ENCODE measurements at regions not wholly inside any gene's neighbourhood (a gene's known extent, or its start where the extent isn't known, plus 50 kb on each side); places are given as distances from the start of the nearest gene placed in this dataset.
"Not testable (repeated sequence)": the region's sequence is repeated elsewhere in the genome, so short reads cannot be mapped to it uniquely, and the experiment has no call there.

GRCh38 chr4:4946416-4946815 is 72.8 kb downstream of the CYTL1 start:
- H3K9me3 Mint-ChIP-seq, result no peaks in the 10 kb centered on the region
- no peaks in the 10 kb centered on the region for H3K27me3 Mint-ChIP-seq (ENCODE audit: low read depth)
- ATAC-seq (no peak), DNase-seq (no peak)
- no peak overlapping the region for H3K4me3 Mint-ChIP-seq
- no peaks in the 10 kb centered on the region for H3K36me3 Mint-ChIP-seq (ENCODE audit: insufficient read depth)
- peaks cover 22% of the 10 kb centered on the region for H3K4me1 Mint-ChIP-seq (ENCODE audit: low read depth)

GRCh38 chr4:4947721-4948120 is 71.5 kb downstream of the CYTL1 start:
- DNase-seq (no peak), ATAC-seq (no peak)
- Mint-ChIP-seq H3K4me1 (ENCODE audit: low read depth) (peaks cover 18% of the 10 kb centered on the region), H3K27me3 (ENCODE audit: low read depth) (no peaks in the 10 kb centered on the region), H3K9me3 (no peaks in the 10 kb centered on the region), H3K36me3 (ENCODE audit: insufficient read depth) (no peaks in the 10 kb centered on the region), H3K4me3 (no peak overlapping the region)

- H3K4me1 Mint-ChIP-seq (ENCODE audit: low read depth), result peaks cover 14% of the 10 kb centered on the region
- no peaks in the 10 kb centered on the region for H3K9me3 Mint-ChIP-seq
- H3K4me3 Mint-ChIP-seq, result no peak overlapping the region
- H3K36me3 Mint-ChIP-seq (ENCODE audit: insufficient read depth), result no peaks in the 10 kb centered on the region
- DNase-seq (no peak), ATAC-seq (no peak)
- H3K27me3 Mint-ChIP-seq (ENCODE audit: low read depth), result no peaks in the 10 kb centered on the region
Observed at GRCh38 chr4:4948370-4948769, 70.9 kb downstream of the CYTL1 start.

- no peaks in the 10 kb centered on the region for H3K27me3 Mint-ChIP-seq (ENCODE audit: low read depth)
- ATAC-seq, result no peak
- no peaks in the 10 kb centered on the region for H3K9me3 Mint-ChIP-seq
- no peaks in the 10 kb centered on the region for H3K36me3 Mint-ChIP-seq (ENCODE audit: insufficient read depth)
- DNase-seq, result no peak
- H3K4me3 Mint-ChIP-seq, result no peak overlapping the region
- no peaks in the 10 kb centered on the region for H3K4me1 Mint-ChIP-seq (ENCODE audit: low read depth)
Observed at GRCh38 chr4:4950561-4951290, 68.5 kb downstream of the CYTL1 start.

GRCh38 chr4:4952273-4952672 is 67.0 kb downstream of the CYTL1 start:
- no peaks in the 10 kb centered on the region for H3K27me3 Mint-ChIP-seq (ENCODE audit: low read depth)
- H3K4me1 Mint-ChIP-seq (ENCODE audit: low read depth), result no peaks in the 10 kb centered on the region
- H3K36me3 Mint-ChIP-seq (ENCODE audit: insufficient read depth), result no peaks in the 10 kb centered on the region
- no peak overlapping the region for H3K4me3 Mint-ChIP-seq
- DNase-seq, result no peak
- H3K9me3 Mint-ChIP-seq, result no peaks in the 10 kb centered on the region
- ATAC-seq, result no peak

GRCh38 chr4:4959344-4960074 is 59.7 kb downstream of the CYTL1 start:
- DNase-seq; H3K36me3 Mint-ChIP-seq (ENCODE audit: insufficient read depth); H3K4me1 Mint-ChIP-seq (ENCODE audit: low read depth); ATAC-seq; H3K27me3 Mint-ChIP-seq (ENCODE audit: low read depth); H3K4me3 Mint-ChIP-seq: not testable (repeated sequence)
- H3K9me3 Mint-ChIP-seq, result peaks cover 35% of the 10 kb centered on the region

GRCh38 chr4:4960574-4960973 is 58.7 kb downstream of the CYTL1 start:
- Mint-ChIP-seq H3K9me3 (peaks cover 36% of the 10 kb centered on the region), H3K36me3 (ENCODE audit: insufficient read depth) (no peaks in the 10 kb centered on the region), H3K4me1 (ENCODE audit: low read depth) (no peaks in the 10 kb centered on the region), H3K27me3 (ENCODE audit: low read depth) (peaks cover 4% of the 10 kb centered on the region), H3K4me3 (no peak overlapping the region)
- no peak for DNase-seq
- ATAC-seq, result no peak

GRCh38 chr4:4961936-4962335 is 57.3 kb downstream of the CYTL1 start:
- ATAC-seq (no peak), DNase-seq (no peak)
- H3K27me3 Mint-ChIP-seq (ENCODE audit: low read depth), result peaks cover 4% of the 10 kb centered on the region
- H3K9me3 Mint-ChIP-seq, result peaks cover 36% of the 10 kb centered on the region
- H3K4me1 Mint-ChIP-seq (ENCODE audit: low read depth), result no peaks in the 10 kb centered on the region
- no peak overlapping the region for H3K4me3 Mint-ChIP-seq
- H3K36me3 Mint-ChIP-seq (ENCODE audit: insufficient read depth), result no peaks in the 10 kb centered on the region

GRCh38 chr4:4962928-4963327 is 56.3 kb downstream of the CYTL1 start:
- no peak for ATAC-seq
- H3K4me3 Mint-ChIP-seq, result no peak overlapping the region
- H3K4me1 Mint-ChIP-seq (ENCODE audit: low read depth), result no peaks in the 10 kb centered on the region
- no peak for DNase-seq
- peaks cover 36% of the 10 kb centered on the region for H3K9me3 Mint-ChIP-seq
- no peaks in the 10 kb centered on the region for H3K36me3 Mint-ChIP-seq (ENCODE audit: insufficient read depth)
- H3K27me3 Mint-ChIP-seq (ENCODE audit: low read depth), result peaks cover 4% of the 10 kb centered on the region

All from activated T-cell treated with anti-CD3 and anti-CD28 coated beads, Interleukin-2, amount 50 U/mL, for 4 hours (primary cell).